ENCODE measurements at regions not wholly inside any gene's neighbourhood (a gene's known extent, or its start where the extent isn't known, plus 50 kb on each side); places are given as distances from the start of the nearest gene placed in this dataset.

DNA sequence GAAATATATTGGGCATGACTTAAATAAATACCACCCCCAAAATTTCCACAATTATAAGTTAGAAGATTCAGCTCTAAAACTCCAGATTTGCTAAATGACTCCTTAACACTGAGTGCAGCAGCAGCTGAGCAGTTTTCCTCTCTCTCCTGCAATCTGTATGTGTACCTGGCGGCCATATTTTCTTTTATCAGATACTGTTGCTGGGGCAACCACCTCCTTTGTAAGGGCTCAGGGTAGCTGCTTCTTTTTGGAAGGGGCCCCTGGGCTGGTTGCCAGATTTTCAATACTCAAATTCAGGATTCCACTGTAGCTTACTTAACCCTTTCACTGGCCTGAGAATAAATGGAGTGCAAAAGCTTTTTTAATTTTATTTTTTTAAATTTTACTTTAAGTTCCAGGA lies 197.0 kb downstream of the TAF11L14 start:
- 100% methylated on average over 1 of the region's 1 CpG for WGBS (ENCODE audit: insufficient coverage)
- Histone ChIP-seq H3K4me2 (replicated peaks; ENCODE audit: extremely low read depth, low read length, poor library complexity, severe bottlenecking) (no peak overlapping the region), H3K9me3 (replicated peaks in 1 of 2; ENCODE audit: control insufficient read depth in 1 of 2, insufficient read depth in 1 of 2, low read length in 2 of 2) (no peaks in the 10 kb centered on the region), H3K27me3 (ENCODE audit: control insufficient read depth in 2 of 2, insufficient read depth in 2 of 2, low read length in 2 of 2) (no peaks in the 10 kb centered on the region), H3K4me3 (replicated peaks in 1 of 3; ENCODE audit: low read depth in 2 of 3, low read length in 3 of 3) (no peak overlapping the region), H3K4me1 (ENCODE audit: control insufficient read depth in 1 of 2, insufficient read depth in 2 of 2, low read length in 2 of 2) (no peaks in the 10 kb centered on the region), H2AFZ (ENCODE audit: insufficient read depth, low read depth, low read length, poor library complexity, severe bottlenecking) (no peak overlapping the region), H3K79me2 (ENCODE audit: insufficient read depth, low read length) (no peaks in the 10 kb centered on the region), H3K27ac (ENCODE audit: low read depth in 1 of 2, low read length in 2 of 2) (no peak overlapping the region), H4K20me1 (ENCODE audit: insufficient read depth, low read length) (no peaks in the 10 kb centered on the region), H3K36me3 (replicated peaks in 1 of 2; ENCODE audit: control insufficient read depth in 1 of 2, insufficient read depth in 2 of 2, low read length in 2 of 2) (no peaks in the 10 kb centered on the region), H3K9ac (ENCODE audit: insufficient read depth, low read length, poor library complexity, severe bottlenecking) (no peak overlapping the region)
- Mint-ChIP-seq H3K36me3 (no peaks in the 10 kb centered on the region), H3K27ac (no peak overlapping the region), H3K4me1 (no peaks in the 10 kb centered on the region), H3K9me3 (peaks cover 0 to 6% (median 1%) of the 10 kb centered on the region in 7 donors), H3K27me3 (ENCODE audit: low read depth in 3 of 3) (peaks cover 0 to 1% (median 0%) of the 10 kb centered on the region in 3 donors), H3K4me3 (no peak overlapping the region)
- TF ChIP-seq, protein P1, sequence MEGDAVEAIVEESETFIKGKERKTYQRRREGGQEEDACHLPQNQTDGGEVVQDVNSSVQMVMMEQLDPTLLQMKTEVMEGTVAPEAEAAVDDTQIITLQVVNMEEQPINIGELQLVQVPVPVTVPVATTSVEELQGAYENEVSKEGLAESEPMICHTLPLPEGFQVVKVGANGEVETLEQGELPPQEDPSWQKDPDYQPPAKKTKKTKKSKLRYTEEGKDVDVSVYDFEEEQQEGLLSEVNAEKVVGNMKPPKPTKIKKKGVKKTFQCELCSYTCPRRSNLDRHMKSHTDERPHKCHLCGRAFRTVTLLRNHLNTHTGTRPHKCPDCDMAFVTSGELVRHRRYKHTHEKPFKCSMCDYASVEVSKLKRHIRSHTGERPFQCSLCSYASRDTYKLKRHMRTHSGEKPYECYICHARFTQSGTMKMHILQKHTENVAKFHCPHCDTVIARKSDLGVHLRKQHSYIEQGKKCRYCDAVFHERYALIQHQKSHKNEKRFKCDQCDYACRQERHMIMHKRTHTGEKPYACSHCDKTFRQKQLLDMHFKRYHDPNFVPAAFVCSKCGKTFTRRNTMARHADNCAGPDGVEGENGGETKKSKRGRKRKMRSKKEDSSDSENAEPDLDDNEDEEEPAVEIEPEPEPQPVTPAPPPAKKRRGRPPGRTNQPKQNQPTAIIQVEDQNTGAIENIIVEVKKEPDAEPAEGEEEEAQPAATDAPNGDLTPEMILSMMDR (IDR thresholded peaks at IDR 0.05) = no peak
- intact Hi-C loops (cut with micrococcal nuclease) = no loop called here
- DNase-seq = no peak

DNA sequence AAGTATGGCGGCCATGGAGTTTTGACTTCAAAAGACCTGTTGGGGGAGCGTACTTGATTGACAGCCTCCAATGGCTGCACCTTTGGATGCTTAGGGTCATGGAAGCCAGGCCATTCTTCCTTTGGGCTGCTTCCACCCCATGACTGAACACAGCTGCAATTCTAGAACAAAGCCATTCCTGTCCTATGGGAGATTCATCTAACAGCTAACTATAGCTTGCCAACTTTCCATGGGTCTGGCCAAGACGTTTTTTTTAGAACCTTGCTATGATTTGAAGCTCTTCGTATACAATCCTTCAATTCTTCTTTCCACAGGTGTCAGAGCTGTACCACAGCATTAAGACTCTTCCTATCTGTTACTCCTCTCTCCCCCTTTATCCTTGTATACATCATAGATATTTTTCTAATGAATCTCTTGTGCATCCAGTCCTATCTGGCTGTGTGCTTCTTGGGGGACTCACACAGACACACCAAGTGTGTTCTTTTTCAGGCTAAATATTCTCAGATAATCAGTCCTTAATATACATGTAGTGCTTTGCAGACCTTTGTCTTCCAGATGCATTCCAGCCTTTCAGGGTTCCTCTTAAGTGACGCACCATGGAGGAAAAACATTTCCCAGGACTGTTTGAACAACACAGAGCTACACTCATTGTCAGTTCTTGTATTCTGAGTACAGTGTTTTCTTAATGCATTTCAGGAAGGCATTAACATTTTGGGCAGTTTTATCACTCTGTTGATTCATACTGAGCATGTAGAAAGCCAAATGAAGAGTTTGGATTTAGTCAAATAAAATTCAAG lies 198.9 kb downstream of the TAF11L14 start:
- Histone ChIP-seq H3K36me3 (replicated peaks in 1 of 2; ENCODE audit: control insufficient read depth in 1 of 2, insufficient read depth in 2 of 2, low read length in 2 of 2) (no peaks in the 10 kb centered on the region), H3K9ac (ENCODE audit: insufficient read depth, low read length, poor library complexity, severe bottlenecking) (no peak overlapping the region), H3K27ac (ENCODE audit: low read depth in 1 of 2, low read length in 2 of 2) (no peak overlapping the region), H4K20me1 (ENCODE audit: insufficient read depth, low read length) (no peaks in the 10 kb centered on the region), H3K4me2 (replicated peaks; ENCODE audit: extremely low read depth, low read length, poor library complexity, severe bottlenecking) (no peak overlapping the region), H3K27me3 (ENCODE audit: control insufficient read depth in 2 of 2, insufficient read depth in 2 of 2, low read length in 2 of 2) (no peaks in the 10 kb centered on the region), H3K4me1 (ENCODE audit: control insufficient read depth in 1 of 2, insufficient read depth in 2 of 2, low read length in 2 of 2) (no peaks in the 10 kb centered on the region), H3K79me2 (ENCODE audit: insufficient read depth, low read length) (no peaks in the 10 kb centered on the region), H3K4me3 (replicated peaks in 1 of 3; ENCODE audit: low read depth in 2 of 3, low read length in 3 of 3) (no peak overlapping the region), H2AFZ (ENCODE audit: insufficient read depth, low read depth, low read length, poor library complexity, severe bottlenecking) (no peak overlapping the region), H3K9me3 (replicated peaks in 1 of 2; ENCODE audit: control insufficient read depth in 1 of 2, insufficient read depth in 1 of 2, low read length in 2 of 2) (no peaks in the 10 kb centered on the region)
- no peaks in the 10 kb centered on the region for H3K4me1 Mint-ChIP-seq
- no peak for DNase-seq
- no peaks in the 10 kb centered on the region for H3K36me3 Mint-ChIP-seq
- no peak overlapping the region for H3K27ac Mint-ChIP-seq
- 93% methylated on average over 4 of the region's 5 CpGs for WGBS (ENCODE audit: insufficient coverage)
- intact Hi-C loops (cut with micrococcal nuclease) = no loop called here
- peaks cover 0 to 11% (median 3%) of the 10 kb centered on the region in 7 donors for H3K9me3 Mint-ChIP-seq
- H3K27me3 Mint-ChIP-seq (ENCODE audit: low read depth in 3 of 3) = peaks cover 0 to 1% (median 0%) of the 10 kb centered on the region in 3 donors
- TF ChIP-seq, protein P1 (IDR thresholded peaks at IDR 0.05) = no peak
- no peak overlapping the region for H3K4me3 Mint-ChIP-seq

All from CD14-positive monocyte (primary cell).